Fibroblast of skin of abdomen (primary cell): ENCODE measurements at regions not wholly inside any gene's neighbourhood (a gene's known extent, or its start where the extent isn't known, plus 50 kb on each side); places are given as distances from the start of the nearest gene placed in this dataset.

ENCODE experiments used
- DNase-seq: peaks from one replicate; pipeline ENCODE4 v3.0.0-alpha.2; 2013

GRCh38 chr15:87628311-87628710 is 628.2 kb downstream of the NTRK3 start:
- no peak for DNase-seq

GRCh38 chr15:87626860-87627259 is 629.7 kb downstream of the NTRK3 start:
- no peak for DNase-seq

GRCh38 chr15:87623832-87624231 is 632.7 kb downstream of the NTRK3 start:
- no peak for DNase-seq

- no peak for DNase-seq
Observed at GRCh38 chr15:87620393-87620792, 636.1 kb downstream of the NTRK3 start.

- DNase-seq = peak; percentile 77
Observed at GRCh38 chr15:87619161-87619960, 637.2 kb downstream of the NTRK3 start.

- DNase-seq = no peak
Observed at GRCh38 chr15:87618203-87618725, 638.3 kb downstream of the NTRK3 start.

GRCh38 chr15:87614704-87615103 is 641.8 kb downstream of the NTRK3 start:
- DNase-seq = no peak

GRCh38 chr15:87610366-87610765 is 646.2 kb downstream of the NTRK3 start:
- DNase-seq = no peak

- DNase-seq = no peak
Observed at GRCh38 chr15:87609894-87610293, 646.6 kb downstream of the NTRK3 start.

- DNase-seq = peak; percentile 96
Observed at GRCh38 chr15:87609474-87609873, 647.1 kb downstream of the NTRK3 start.

GRCh38 chr15:87608238-87609028 is 648.1 kb downstream of the NTRK3 start:
- no peak for DNase-seq

GRCh38 chr15:87606971-87607370 is 649.6 kb downstream of the NTRK3 start:
- no peak for DNase-seq

GRCh38 chr15:87604857-87605446 is 651.6 kb downstream of the NTRK3 start:
- peak; percentile 16 for DNase-seq

GRCh38 chr15:87602371-87602770 is 654.2 kb downstream of the NTRK3 start:
- DNase-seq = no peak

GRCh38 chr15:87599616-87600015 is 656.9 kb downstream of the NTRK3 start:
- DNase-seq = no peak

GRCh38 chr15:87597346-87598052 is 659.0 kb downstream of the NTRK3 start:
- DNase-seq = no peak

GRCh38 chr15:87591582-87591981 is 665.0 kb downstream of the NTRK3 start:
- no peak for DNase-seq

GRCh38 chr15:87591042-87591441 is 665.5 kb downstream of the NTRK3 start:
- no peak for DNase-seq

- DNase-seq = no peak
Observed at GRCh38 chr15:87589134-87589533, 667.4 kb downstream of the NTRK3 start.

GRCh38 chr15:87582169-87582568 is 674.4 kb downstream of the NTRK3 start:
- no peak for DNase-seq

GRCh38 chr15:87579537-87579936 is 677.0 kb downstream of the NTRK3 start:
- DNase-seq = peak; percentile 24

- no peak for DNase-seq
Observed at GRCh38 chr15:87578776-87579175, 677.8 kb downstream of the NTRK3 start.

GRCh38 chr15:87577336-87577735 is 679.2 kb downstream of the NTRK3 start:
- no peak for DNase-seq
